Heart left ventricle (tissue), 16 donors: ENCODE measurements at regions not wholly inside any gene's neighbourhood (a gene's known extent, or its start where the extent isn't known, plus 50 kb on each side); places are given as distances from the start of the nearest gene placed in this dataset.
"Not testable (repeated sequence)": the region's sequence is repeated elsewhere in the genome, so short reads cannot be mapped to it uniquely, and the experiment has no call there.

Experiments used
- ATAC-seq, 4 donors: fragments of 200-7000 bp; cut with Tn5 transposase; one replicate each; pipeline ENCODE4 v1.9.1; 2020 to 2022; ENCODE audit warnings: moderate library complexity in 4 of 4, mild to moderate bottlenecking in 3 of 4, moderate number of reproducible peaks in 1 of 4
- DNase-seq, 5 donors: peaks; one replicate each; pipeline ENCODE4 v3.0.0-alpha.2; 2020
- H3K27ac ChIP-seq, 12 donors: fragments of 200-600 bp; sonication (generic) in 4 of 12; one replicate each; pipeline versions ENCODE4 v1.5.0 to v1.8.0; 2016 to 2022; ENCODE audit warnings: mild to moderate bottlenecking in 2 of 12
- H3K27me3 ChIP-seq, 9 donors: fragments of 200-600 bp; sonication (generic) in 2 of 9; one replicate each; pipeline versions ENCODE4 v1.5.1 to v1.8.0; 2016 to 2022; ENCODE audit warnings: mild to moderate bottlenecking in 3 of 9
- H3K36me3 ChIP-seq, 9 donors: fragments of 200-600 bp; sonication (generic) in 2 of 9; one replicate each; pipeline versions ENCODE4 v1.5.0 to v1.8.0; 2018 to 2022; ENCODE audit warnings: mild to moderate bottlenecking in 2 of 9
- H3K4me1 ChIP-seq, 12 donors: fragments of 200-600 bp; sonication (generic) in 4 of 12; one replicate each; pipeline versions ENCODE4 v1.5.0 to v1.8.0; 2016 to 2022; ENCODE audit warnings: mild to moderate bottlenecking in 3 of 12
- H3K4me3 ChIP-seq, 12 donors: fragments of 200-600 bp; sonication (generic) in 4 of 12; one replicate each; pipeline versions ENCODE4 v1.5.0 to v1.8.0; 2017 to 2022; ENCODE audit warnings: mild to moderate bottlenecking in 9 of 12, moderate library complexity in 4 of 12
- H3K9me3 ChIP-seq, 12 donors: fragments of 200-600 bp; sonication (generic) in 4 of 12; one replicate each; pipeline versions ENCODE4 v1.5.0 to v1.8.0; 2016 to 2022; ENCODE audit warnings: mild to moderate bottlenecking in 1 of 12
- POLR2A ChIP-seq, 2 donors: fragments of 450-650 bp; IDR thresholded peaks; one replicate each; pipeline ENCODE4 v1.6.1; 2017; ENCODE audit warnings: antibody characterized with exemption in 2 of 2, mild to moderate bottlenecking in 2 of 2, moderate library complexity in 2 of 2
- WGBS, 4 donors: extraction: QIAGEN DNeasy Blood & Tissue Kit in 2 of 4; methylation state at CpG; one replicate each; pipeline versions ENCODE4 v1.1.5 to v1.1.7; 2013 to 2018; 5-methylcytosine and 5-hydroxymethylcytosine counted together
- intact Hi-C, 10 donors: fragments of 100-400 bp; cut with DNase I; formaldehyde crosslinking; loops; one replicate each; pipeline versions ENCODE4 v1.11.1 to v1.14.2; 2022
- TF ChIP-seq, protein P1 (sequence below), 12 donors: fragments of 200-600 bp; sonication (generic) in 4 of 12; IDR thresholded peaks; one replicate each; pipeline versions ENCODE4 v1.5.0 to v1.8.0; 2018 to 2022; ENCODE audit warnings: antibody characterized with exemption in 12 of 12, mild to moderate bottlenecking in 5 of 12
- donor health status: ischemic (EF 13 %, LVEDD 7.1; RV severe dilation, severe dysfunction).
- donor health status: healthy with polysubstance abuse.
- donor health status: DM: no; HTN: yes; CAD: no.
- donor health status: DM: no; HTN: no; CAD: no.
- donor health status: ischemic (EF 25% LVEDD 6.9; RV normal size, moderate dysfunction).
- donor health status: ischemic (EF 25% LVEDD 5.7; RV mildly dilated, moderate dysfunction).
- donor health status: healthy.
- donor health status: DM: yes; HTN: yes; CAD: no.
- donor health status: ischemic (EF 35%, LVEDD 5.7; RV mildly dilated, moderate dysfunction).
- donor health status: nonischemic (EF 11% LVEDD 7.7; RV severe dilation, severe dysfunction).
- donor health status: DM: yes; HTN: yes; CAD: no.
- donor health status: PGD.
- donor health status: ischemic (EF 29% LVEDD 5.4; RV normal size, mild dysfunction).
- donor health status: nonischemic (EF 23%, LVEDD 6.1; RV moderate dilation, normal function).

DNA sequence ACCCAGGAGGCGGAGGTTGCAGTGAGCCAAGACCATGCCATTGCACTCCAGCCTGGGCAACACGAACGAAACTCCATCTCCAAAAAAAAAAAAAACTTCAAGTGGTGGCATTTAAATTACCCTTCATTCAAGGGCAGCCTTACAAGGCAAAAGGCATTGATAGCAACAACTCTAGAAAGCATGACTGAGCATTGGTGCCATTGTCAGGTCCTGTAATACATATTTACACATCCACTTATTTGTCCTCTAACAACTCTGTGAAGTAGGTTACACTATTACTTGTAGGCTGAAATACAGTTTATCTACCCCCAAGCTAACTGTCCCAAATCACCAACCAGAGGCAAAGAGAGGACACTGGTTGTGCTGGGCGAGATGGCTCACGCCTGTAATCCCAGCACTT is 52.7 kb upstream of the LARP1 start:
- 74 to 82% (median 80%) methylated on average over 5 of the region's 5 CpGs for WGBS, 4 donors
- Histone ChIP-seq H3K36me3 (no peaks in the 10 kb centered on the region), H3K9me3 (no peaks in the 10 kb centered on the region), H3K4me3 (no peak overlapping the region), H3K27ac (no peak overlapping the region), H3K4me1 (peaks cover 0 to 21% (median 2%) of the 10 kb centered on the region in 12 donors), H3K27me3 (no peaks in the 10 kb centered on the region)
- TF ChIP-seq, protein P1, sequence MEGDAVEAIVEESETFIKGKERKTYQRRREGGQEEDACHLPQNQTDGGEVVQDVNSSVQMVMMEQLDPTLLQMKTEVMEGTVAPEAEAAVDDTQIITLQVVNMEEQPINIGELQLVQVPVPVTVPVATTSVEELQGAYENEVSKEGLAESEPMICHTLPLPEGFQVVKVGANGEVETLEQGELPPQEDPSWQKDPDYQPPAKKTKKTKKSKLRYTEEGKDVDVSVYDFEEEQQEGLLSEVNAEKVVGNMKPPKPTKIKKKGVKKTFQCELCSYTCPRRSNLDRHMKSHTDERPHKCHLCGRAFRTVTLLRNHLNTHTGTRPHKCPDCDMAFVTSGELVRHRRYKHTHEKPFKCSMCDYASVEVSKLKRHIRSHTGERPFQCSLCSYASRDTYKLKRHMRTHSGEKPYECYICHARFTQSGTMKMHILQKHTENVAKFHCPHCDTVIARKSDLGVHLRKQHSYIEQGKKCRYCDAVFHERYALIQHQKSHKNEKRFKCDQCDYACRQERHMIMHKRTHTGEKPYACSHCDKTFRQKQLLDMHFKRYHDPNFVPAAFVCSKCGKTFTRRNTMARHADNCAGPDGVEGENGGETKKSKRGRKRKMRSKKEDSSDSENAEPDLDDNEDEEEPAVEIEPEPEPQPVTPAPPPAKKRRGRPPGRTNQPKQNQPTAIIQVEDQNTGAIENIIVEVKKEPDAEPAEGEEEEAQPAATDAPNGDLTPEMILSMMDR (IDR thresholded peaks at IDR 0.05), result no peak
- TF ChIP-seq POLR2A (IDR thresholded peaks at IDR 0.05), result no peak
- intact Hi-C loops, result no loop called here
- DNase-seq, result no peak
- ATAC-seq, result peak in 2 of 4 donors; percentile 23 to 29

DNA sequence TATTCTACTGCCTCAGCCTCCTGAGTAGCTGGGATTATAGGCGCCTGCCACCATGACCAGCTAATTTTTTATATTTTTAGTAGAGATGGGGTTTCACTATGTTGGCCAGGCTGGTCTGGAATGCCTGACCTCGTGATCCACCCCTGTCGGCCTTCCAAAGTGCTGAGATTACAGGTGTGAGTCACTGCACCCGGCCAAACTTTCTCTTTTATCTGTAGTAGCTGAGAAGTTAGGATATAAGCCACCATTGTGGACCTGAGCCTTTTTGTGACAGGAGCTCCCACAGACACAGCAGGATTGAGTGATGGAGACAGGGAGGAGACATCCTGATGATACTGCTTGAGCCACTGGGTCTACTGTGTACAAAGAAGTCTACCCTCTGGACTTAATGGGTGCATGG is 53.5 kb upstream of the LARP1 start:
- WGBS, 4 donors, result 28 to 68% (median 58%) methylated on average over 4 of the region's 4 CpGs
- H3K36me3 ChIP-seq, H3K9me3 ChIP-seq, DNase-seq, H3K4me3 ChIP-seq, intact Hi-C loops, H3K27me3 ChIP-seq: not testable (repeated sequence)
- peak overlapping the region in 1 of 12 donors; percentile 40 for H3K27ac ChIP-seq
- peaks cover 0 to 24% (median 2%) of the 10 kb centered on the region in 12 donors for H3K4me1 ChIP-seq
- ATAC-seq, result peak in 3 of 4 donors; percentile 46 to 64 (median 51)

DNA sequence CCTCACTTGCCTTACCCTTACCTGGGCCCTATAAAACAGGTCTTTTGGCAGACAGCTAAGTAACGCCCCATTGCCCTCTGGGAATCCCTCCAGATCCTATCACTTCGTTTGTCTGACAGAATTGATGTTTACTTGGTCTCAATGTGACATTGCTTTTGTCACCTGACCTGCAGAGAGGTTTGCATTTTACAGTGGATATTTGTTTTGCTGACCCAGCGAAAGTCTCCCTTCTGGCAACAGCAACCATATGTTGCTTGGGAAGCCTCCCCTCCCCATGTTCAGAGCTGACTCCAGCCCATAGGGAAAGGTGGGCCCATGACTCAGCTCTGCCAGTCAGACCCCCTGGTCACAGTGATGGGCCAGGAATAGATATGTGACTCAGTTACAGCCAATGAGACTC is 54.0 kb upstream of the LARP1 start:
- no peak for DNase-seq
- Histone ChIP-seq H3K27ac (peak overlapping the region in 1 of 12 donors; percentile 40), H3K27me3 (no peaks in the 10 kb centered on the region), H3K36me3 (no peaks in the 10 kb centered on the region), H3K9me3 (no peaks in the 10 kb centered on the region), H3K4me1 (peaks cover 0 to 27% (median 2%) of the 10 kb centered on the region in 12 donors), H3K4me3 (no peak overlapping the region)
- 20 to 58% (median 35%) methylated on average over 3 of the region's 3 CpGs for WGBS, 4 donors
- TF ChIP-seq POLR2A (IDR thresholded peaks at IDR 0.05), result no peak
- TF ChIP-seq, protein P1 (IDR thresholded peaks at IDR 0.05), result no peak
- ATAC-seq, result peak in 2 of 4 donors; percentile 18 to 43
- intact Hi-C loops, result no loop called here

DNA sequence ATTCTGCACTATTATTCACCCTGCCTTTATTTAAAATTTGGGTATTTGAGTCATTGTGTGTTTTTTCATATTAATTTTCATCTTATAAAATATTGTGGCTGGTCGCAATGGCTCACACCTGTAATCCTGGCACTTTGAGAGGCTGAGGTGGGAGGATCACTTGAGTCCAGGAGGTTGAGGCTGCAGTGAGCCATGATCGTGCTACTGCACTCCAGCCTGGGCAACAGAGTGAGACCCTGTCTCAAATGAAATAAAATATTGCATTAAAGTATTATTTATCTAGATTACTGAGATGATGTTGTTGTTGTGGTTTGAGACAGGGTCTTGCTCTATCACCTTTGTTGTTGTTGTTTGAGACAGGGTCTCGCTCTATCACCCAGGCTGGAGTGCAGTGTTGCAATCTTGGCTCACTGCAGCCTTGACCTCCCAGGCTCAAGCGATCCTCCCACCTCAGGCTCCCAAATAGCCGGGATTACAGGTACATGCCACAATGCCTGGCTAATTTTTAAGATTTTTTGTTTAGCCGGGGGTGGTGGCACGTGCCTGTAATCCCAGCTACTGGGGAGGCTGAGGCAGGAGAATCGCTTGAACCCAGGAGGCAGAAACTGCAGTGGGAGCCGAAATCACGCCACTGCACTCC is 54.8 kb upstream of the LARP1 start:
- 87 to 95% (median 92%) methylated on average over 10 of the region's 10 CpGs for WGBS, 4 donors
- H3K27ac ChIP-seq, ATAC-seq, H3K36me3 ChIP-seq, DNase-seq, H3K4me3 ChIP-seq, intact Hi-C loops, H3K9me3 ChIP-seq, H3K27me3 ChIP-seq: not testable (repeated sequence)
- peaks cover 0 to 27% (median 2%) of the 10 kb centered on the region in 12 donors for H3K4me1 ChIP-seq

DNA sequence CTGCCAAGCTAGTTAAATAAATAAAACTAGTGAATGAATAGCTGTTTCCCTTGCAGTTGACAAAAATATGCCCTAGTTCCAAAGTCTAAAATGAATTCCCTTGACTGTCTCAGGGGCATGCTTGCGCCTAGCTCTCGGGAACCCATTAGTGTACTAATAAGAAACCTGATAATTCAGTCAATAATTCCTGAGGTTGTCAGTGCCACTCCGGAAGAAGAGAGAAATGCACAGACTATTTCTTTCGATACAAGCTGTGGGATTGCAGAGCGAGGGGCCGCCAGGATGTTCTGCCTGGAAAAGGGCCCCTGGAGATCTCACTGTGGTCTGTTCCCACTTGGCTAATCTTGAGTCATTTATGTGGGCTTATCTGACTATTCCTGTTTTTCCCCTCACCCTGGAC is 56.4 kb upstream of the LARP1 start:
- no peak for ATAC-seq
- no peaks in the 10 kb centered on the region for H3K27me3 ChIP-seq
- TF ChIP-seq, protein P1 (IDR thresholded peaks at IDR 0.05), result no peak
- no peak for TF ChIP-seq POLR2A (IDR thresholded peaks at IDR 0.05)
- no peak for DNase-seq
- intact Hi-C loops, result no loop called here
- 54 to 65% (median 58%) methylated on average over 6 of the region's 6 CpGs for WGBS, 4 donors
- peaks cover 0 to 27% (median 2%) of the 10 kb centered on the region in 12 donors for H3K4me1 ChIP-seq
- H3K27ac ChIP-seq, result no peak overlapping the region
- H3K36me3 ChIP-seq, result no peaks in the 10 kb centered on the region
- H3K9me3 ChIP-seq, result peaks cover 0 to 7% (median 0%) of the 10 kb centered on the region in 12 donors
- no peak overlapping the region for H3K4me3 ChIP-seq
